ENCODE measurements at regions not wholly inside any gene's neighbourhood (a gene's known extent, or its start where the extent isn't known, plus 50 kb on each side); places are given as distances from the start of the nearest gene placed in this dataset.

GRCh38 chr3:34365231-34365630, 566.8 kb downstream of the PDCD6IP start:
- intact Hi-C loops (cut with micrococcal nuclease): no loop called here

DNA sequence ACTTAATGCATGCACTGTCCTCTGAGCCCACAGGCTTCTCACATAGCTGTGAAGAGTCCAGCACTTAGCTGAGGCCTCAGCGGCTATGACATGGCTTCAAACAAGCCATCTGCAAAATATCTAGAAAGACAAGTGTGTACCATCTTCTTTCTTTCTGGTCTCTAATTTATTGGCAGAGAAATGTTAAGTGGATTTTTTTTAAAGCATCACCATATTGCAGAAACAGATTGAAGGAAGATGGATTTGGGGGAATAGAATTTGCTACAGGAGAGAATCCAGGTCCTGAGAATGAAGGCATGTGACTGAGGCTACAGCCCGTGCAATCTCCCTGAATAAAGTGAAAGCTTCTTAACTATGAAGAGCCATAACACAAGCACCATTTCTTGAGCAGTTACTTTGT, 567.3 kb downstream of the PDCD6IP start:
- intact Hi-C loops (cut with micrococcal nuclease): no loop called here

- intact Hi-C loops (cut with micrococcal nuclease): no loop called here
Observed at GRCh38 chr3:34367521-34367920, 569.1 kb downstream of the PDCD6IP start.

DNA sequence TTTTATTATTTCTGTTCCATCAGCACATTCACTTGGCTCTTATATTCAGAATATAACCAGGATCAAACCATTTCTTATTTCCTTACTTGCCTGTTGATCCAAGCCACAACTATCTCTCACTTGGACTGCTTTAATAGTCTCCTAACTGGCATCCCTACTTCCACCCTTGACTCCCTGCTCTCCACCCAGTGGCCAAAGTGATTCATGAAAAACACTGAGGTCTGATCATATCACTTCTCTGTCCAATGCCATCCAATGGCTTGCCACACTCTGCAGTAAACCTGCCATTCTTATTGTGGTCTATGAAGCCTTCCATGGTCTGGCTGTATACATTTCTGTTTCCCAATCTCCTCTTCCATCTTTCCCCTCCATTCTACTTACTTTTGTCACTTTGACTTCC, 576.1 kb downstream of the PDCD6IP start:
- intact Hi-C loops (cut with micrococcal nuclease): no loop called here

DNA sequence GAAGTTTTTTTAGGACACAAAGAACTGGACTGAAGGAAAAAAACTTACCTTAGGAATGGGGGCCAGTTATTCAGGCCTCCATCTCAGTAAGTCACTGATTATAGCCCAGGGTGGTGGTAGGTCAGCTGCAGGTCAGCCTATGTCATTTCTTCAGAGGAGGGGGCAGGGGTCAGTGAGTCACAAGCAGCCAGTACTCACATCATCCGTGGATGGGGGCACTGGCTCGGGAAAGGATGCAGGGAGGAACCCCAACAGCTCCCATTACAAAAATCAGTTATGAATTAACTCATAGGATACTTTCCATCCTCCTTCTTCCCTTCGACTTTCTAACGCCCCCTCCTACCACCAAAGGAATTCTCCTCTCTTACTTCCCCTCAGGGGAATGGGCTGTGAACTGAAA, 578.3 kb downstream of the PDCD6IP start:
- intact Hi-C loops (cut with micrococcal nuclease): no loop called here

- intact Hi-C loops (cut with micrococcal nuclease): no loop called here
Observed at GRCh38 chr3:34377961-34378360, 579.5 kb downstream of the PDCD6IP start.

DNA sequence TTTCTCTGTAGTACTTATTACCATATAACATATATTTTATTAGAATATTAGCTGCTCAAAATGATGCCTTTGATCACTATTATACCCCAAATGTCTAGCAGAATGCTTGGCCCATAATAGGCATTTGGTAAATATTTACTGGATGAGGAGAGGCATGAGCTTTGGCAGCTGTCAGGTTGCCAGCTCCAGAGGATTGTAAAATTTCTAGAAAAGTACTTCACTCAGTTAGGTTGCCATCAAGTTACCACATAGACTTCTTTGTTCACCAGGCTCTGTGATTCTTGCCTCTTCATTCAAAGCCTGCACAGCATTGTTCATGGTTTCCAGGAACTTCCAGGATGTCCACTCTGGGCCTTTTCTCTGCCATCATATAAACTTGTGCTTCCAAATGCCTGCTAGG, 582.8 kb downstream of the PDCD6IP start:
- intact Hi-C loops (cut with micrococcal nuclease): no loop called here

- intact Hi-C loops (cut with micrococcal nuclease): no loop called here
Observed at GRCh38 chr3:34382859-34383258, 584.4 kb downstream of the PDCD6IP start.

DNA sequence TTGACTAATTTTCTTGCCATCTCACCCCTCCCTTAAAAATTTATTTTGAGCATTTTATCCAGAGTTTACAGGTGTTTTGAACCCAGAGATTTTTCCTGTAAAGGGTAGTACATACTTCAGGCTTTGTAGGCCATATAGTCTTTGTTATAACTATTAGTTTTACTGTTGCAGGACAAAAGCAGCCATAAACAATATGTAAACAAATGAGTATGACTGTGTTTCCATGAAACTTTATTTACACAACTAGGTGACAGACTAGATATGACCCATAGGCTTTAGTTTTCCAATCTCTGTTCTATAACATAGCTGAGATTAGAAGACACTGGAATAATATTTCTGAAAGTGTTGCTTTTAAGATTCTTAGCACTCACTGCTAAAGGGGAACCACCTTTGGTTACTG, 587.9 kb downstream of the PDCD6IP start:
- intact Hi-C loops (cut with micrococcal nuclease): no loop called here

GRCh38 chr3:34387826-34388564, 589.6 kb downstream of the PDCD6IP start:
- intact Hi-C loops (cut with micrococcal nuclease): no loop called here

- intact Hi-C loops (cut with micrococcal nuclease): no loop called here
Observed at GRCh38 chr3:34388830-34389229, 590.4 kb downstream of the PDCD6IP start.

DNA sequence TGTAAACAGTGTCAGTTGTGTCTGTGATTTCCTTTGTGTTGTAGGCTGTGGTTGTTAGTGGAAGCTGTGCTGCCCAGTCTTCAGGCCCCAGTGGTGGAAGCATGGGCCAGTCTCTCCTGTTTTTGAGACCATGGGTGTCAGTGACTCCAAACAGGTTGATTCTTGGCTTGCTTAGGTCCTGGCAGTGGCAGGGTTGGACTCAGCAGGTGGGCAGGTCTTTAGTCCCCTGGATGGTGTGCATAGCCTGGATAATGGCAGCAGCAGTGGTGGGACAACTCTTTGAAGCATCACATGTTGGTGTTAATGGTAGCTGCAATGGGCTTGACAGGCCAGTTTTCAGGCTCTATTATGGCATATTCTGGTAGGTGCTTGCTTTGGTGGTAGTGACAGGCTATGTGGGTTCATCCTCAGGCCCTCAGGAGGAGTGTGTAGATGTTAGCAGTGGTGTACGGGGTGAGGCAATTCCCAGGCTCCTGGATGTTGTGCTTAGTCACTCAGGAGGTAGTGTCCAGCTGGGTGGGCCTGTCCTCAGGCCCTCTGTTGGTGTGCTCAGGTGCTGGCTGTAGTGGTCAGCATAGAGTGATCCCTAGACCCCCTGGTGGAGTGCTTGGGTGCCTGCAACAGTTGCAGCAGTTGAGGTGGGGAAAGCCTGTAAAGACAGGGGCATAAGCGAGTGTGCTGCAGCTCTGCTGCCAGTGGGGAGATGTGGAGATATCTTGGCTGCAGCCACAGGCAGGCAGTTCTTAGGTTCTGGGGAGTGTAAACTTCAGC, 596.7 kb downstream of the PDCD6IP start:
- intact Hi-C loops (cut with micrococcal nuclease): no loop called here

DNA sequence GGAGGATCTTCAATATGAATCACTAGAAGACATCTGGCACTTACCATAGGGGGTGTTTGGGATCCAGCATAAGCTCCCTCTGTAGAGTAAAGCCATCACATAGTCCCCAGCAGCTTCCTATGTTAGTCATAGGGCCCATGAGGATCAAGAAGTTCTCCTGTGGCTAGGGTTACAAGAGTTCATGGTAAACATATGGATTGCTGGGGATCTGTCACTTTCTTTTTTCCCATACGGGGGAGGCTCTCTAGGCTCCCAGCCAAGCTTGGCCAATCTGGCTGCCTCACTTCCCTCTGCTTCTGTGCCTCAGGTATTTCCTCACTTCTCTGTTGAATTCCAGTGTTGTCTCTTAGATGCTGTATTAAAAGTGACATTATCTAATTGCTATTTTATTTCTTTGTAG, 597.9 kb downstream of the PDCD6IP start:
- intact Hi-C loops (cut with micrococcal nuclease): no loop called here

DNA sequence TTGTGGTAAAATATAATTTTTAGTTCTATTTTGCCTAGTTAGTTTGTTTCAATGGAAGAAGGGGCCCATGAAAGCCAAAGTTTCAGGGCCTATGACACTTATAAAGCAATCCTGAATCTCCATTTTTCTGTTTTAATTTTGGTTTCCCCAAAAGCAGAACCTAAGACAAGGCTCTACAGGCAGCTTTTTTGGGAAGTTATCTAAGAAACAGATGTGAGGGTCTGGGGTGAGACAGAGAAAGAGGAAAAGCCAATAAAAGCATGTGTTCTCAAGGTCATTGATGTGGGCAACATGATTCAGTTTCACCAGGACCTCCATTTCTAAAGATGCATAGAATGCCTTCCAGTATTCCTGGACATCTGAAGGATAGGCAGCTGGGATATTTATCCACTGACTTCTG, 598.5 kb downstream of the PDCD6IP start:
- intact Hi-C loops (cut with micrococcal nuclease): no loop called here

- intact Hi-C loops (cut with micrococcal nuclease): no loop called here
Observed at GRCh38 chr3:34399401-34399800, 601.0 kb downstream of the PDCD6IP start.

GRCh38 chr3:34405159-34405558, 606.7 kb downstream of the PDCD6IP start:
- intact Hi-C loops (cut with micrococcal nuclease): no loop called here

- intact Hi-C loops (cut with micrococcal nuclease): no loop called here
Observed at GRCh38 chr3:34407281-34407680, 608.9 kb downstream of the PDCD6IP start.

GRCh38 chr3:34408088-34408487, 609.7 kb downstream of the PDCD6IP start:
- intact Hi-C loops (cut with micrococcal nuclease): no loop called here

DNA sequence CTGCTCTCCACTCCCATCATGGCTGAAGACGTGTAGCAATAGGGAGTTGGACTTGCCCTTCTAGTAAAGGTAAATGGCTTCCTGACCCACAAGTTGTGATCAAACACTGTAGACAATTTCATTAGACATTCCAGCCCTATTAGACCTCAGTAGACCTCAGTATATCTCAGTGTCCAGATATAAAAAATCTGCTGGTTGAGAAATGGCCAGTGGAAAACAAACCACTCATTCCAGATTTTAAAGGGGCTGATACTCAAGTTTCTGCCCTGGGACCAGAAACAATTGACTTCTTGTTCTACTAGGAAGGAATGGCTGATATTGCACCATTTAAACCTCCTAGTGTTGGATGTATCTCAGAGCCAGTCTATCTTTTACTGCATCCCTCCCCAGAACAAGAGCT, 613.2 kb downstream of the PDCD6IP start:
- intact Hi-C loops (cut with micrococcal nuclease): no loop called here

GRCh38 chr3:34419801-34420200, 621.4 kb downstream of the PDCD6IP start:
- intact Hi-C loops (cut with micrococcal nuclease): no loop called here

- intact Hi-C loops (cut with micrococcal nuclease): no loop called here
Observed at GRCh38 chr3:34421762-34422161, 623.3 kb downstream of the PDCD6IP start.

DNA sequence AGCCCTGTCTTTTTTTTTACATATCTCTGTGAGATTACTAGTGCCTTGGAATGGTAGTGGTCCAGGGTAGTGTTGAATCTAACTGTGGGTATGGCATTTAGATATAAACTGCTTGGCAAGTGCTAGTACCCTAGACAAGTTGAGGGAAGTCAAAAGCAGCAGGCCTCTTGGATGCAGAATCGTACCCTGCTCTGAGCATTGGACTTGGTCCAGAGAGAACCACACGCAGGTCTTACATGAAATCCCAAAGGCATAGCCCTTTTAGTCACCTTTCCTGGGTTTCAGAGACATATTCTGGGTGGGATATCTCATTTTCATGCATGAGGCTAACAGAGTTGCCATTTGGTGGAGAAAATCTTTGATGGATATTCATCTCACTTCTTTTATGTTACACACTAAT, 641.4 kb downstream of the PDCD6IP start:
- intact Hi-C loops (cut with micrococcal nuclease): no loop called here

- intact Hi-C loops (cut with micrococcal nuclease): no loop called here
Observed at GRCh38 chr3:34444137-34444536, 645.7 kb downstream of the PDCD6IP start.

All from T-helper 1 cell treated with Interleukin-12 subunit alpha and Interleukin-12 subunit beta and Interleukin-4 antibody, amounts not matched to agents 30 ng/mL and 1 ng/mL, for 36 hours (primary cell).